Panc1 (cell line): ENCODE measurements at regions not wholly inside any gene's neighbourhood (a gene's known extent, or its start where the extent isn't known, plus 50 kb on each side); places are given as distances from the start of the nearest gene placed in this dataset.

Source experiments
- ATAC-seq: fragments of 200-7000 bp; cut with Tn5 transposase; 2 replicates; pipeline ENCODE4 v1.9.1; 2020; ENCODE audit warnings: mild to moderate bottlenecking, moderate library complexity
- BruUV-seq: library from RNA; stranded (reverse); fragments of 400-500 nt; replicated peaks from 2 replicates; lab custom pipeline; 2021; lab: Mats Ljungman, UMichigan
- CTCF ChIA-PET: fragments of 300-600 bp; sonication (Branson Sonifier 250); formaldehyde crosslinking; loops from one replicate; lab custom pipeline; 2022; ENCODE audit warnings: antibody characterized with exemption; lab: Charles Lee
- POLR2A ChIA-PET: fragments of 300-600 bp; sonication (Branson Sonifier 250); formaldehyde crosslinking; loops from one replicate; lab custom pipeline; 2022; ENCODE audit warnings: antibody characterized with exemption; lab: Charles Lee
- DNase-seq: peaks from one replicate; pipeline ENCODE4 v3.0.0-alpha.2; 2010; ENCODE audit warnings: low read depth, low spot score
- H3K27ac ChIP-seq: 2 replicates; pipeline ENCODE4 v1.5.1; 2011; ENCODE audit warnings: mild to moderate bottlenecking, low read length, inconsistent platforms
- H3K27me3 ChIP-seq: fragments of 200-500 bp; sonication (Bioruptor generic); 2 replicates; pipeline ENCODE4 v1.6.0; 2014; ENCODE audit warnings: low read length, inconsistent platforms; ENCODE audit not compliant: control insufficient read depth, insufficient read depth
- H3K36me3 ChIP-seq: fragments of 200-500 bp; sonication (Bioruptor generic); 2 replicates; pipeline ENCODE4 v1.5.1; 2014; ENCODE audit warnings: inconsistent platforms, mild to moderate bottlenecking, low read length, moderate library complexity; ENCODE audit not compliant: control insufficient read depth, insufficient read depth
- H3K4me1 ChIP-seq: 2 replicates; pipeline ENCODE4 v1.5.1; 2011; ENCODE audit warnings: inconsistent platforms, mild to moderate bottlenecking, low read length, moderate library complexity; ENCODE audit not compliant: control insufficient read depth, insufficient read depth
- H3K4me3 ChIP-seq, 2 experiments: 2 replicates each; pipeline ENCODE4 v1.5.1; 2011 to 2012; ENCODE audit warnings: low read depth in 2 of 2, low read length in 2 of 2, mild to moderate bottlenecking in 2 of 2, inconsistent platforms in 1 of 2, moderate library complexity in 1 of 2
- H3K9me3 ChIP-seq: fragments of 200-500 bp; sonication (Bioruptor generic); 2 replicates; pipeline ENCODE4 v1.5.1; 2014; ENCODE audit warnings: low read depth, mild to moderate bottlenecking, inconsistent platforms, low read length, moderate library complexity; ENCODE audit not compliant: control insufficient read depth, insufficient read depth
- CTCF ChIP-seq: fragments of 450-650 bp; IDR thresholded peaks from 2 replicates; pipeline ENCODE4 v1.5.1; 2017; ENCODE audit warnings: mild to moderate bottlenecking
- POLR2AphosphoS5 ChIP-seq: IDR thresholded peaks from 2 replicates; pipeline ENCODE4 v1.6.1; 2012; ENCODE audit warnings: mild to moderate bottlenecking, low read depth, low read length, moderate library complexity
- REST ChIP-seq, 2 experiments: IDR thresholded peaks; 2 replicates each; pipeline ENCODE4 v1.6.1; 2011 to 2012; ENCODE audit warnings: low read depth in 2 of 2, control low read depth in 1 of 2, low read length in 1 of 2, mild to moderate bottlenecking in 1 of 2, moderate library complexity in 1 of 2; ENCODE audit not compliant: insufficient read depth in 1 of 2
- SIN3A ChIP-seq: IDR thresholded peaks from 2 replicates; pipeline ENCODE4 v1.6.1; 2012; ENCODE audit warnings: low read depth, mild to moderate bottlenecking, low read length, moderate library complexity, borderline replicate concordance; ENCODE audit not compliant: insufficient read depth
- TCF7L2 ChIP-seq: IDR thresholded peaks from 2 replicates; pipeline ENCODE4 v1.6.1; 2011; ENCODE audit warnings: mild to moderate bottlenecking, low read depth, low read length, inconsistent platforms
- in situ Hi-C: cut with HindIII; loops from 2 replicates; pipeline ENCODE4 v1.10.0; 2016; ENCODE audit warnings: low sequenced_read_pairs, low pct_unique_long_range_greater_than_20kb
- intact Hi-C: fragments of 100-400 bp; cut with micrococcal nuclease; formaldehyde crosslinking; loops from one replicate; pipeline ENCODE4 v1.10.0; 2022; ENCODE audit not compliant: unreplicated experiment

GRCh38 chr2:19256121-19256601, 102.3 kb downstream of the OSR1 start:
- H3K27ac ChIP-seq, result no peak overlapping the region
- no peaks in the 10 kb centered on the region for H3K4me1 ChIP-seq
- no peak overlapping the region for H3K4me3 ChIP-seq
- BruUV-seq, result no TSS peak
- H3K36me3 ChIP-seq, result no peaks in the 10 kb centered on the region
- H3K9me3 ChIP-seq, result peaks cover 3% of the 10 kb centered on the region; the same call in 1 of the 2 replicates
- ChIA-PET CTCF (no interaction called here), POLR2A (no interaction called here)
- ATAC-seq (no peak), DNase-seq (no peak)
- intact Hi-C loops (no loop called here), in situ Hi-C loops (no loop called here)
- no peak for TF ChIP-seq SIN3A
- no peak for TF ChIP-seq TCF7L2
- no peak for TF ChIP-seq CTCF
- no peak for TF ChIP-seq REST (IDR thresholded peaks at IDR 0.05; ENCODE audit: insufficient read depth in 1 of 2, low read depth in 2 of 2, low read length in 1 of 2)
- no peak for TF ChIP-seq POLR2AphosphoS5
- H3K27me3 ChIP-seq, result no peaks in the 10 kb centered on the region

GRCh38 chr2:19255481-19255880, 102.9 kb downstream of the OSR1 start:
- no TSS peak for BruUV-seq
- CTCF ChIA-PET, result no interaction called here
- H3K4me1 ChIP-seq, result no peaks in the 10 kb centered on the region
- no peak for ATAC-seq
- DNase-seq, result no peak
- no peaks in the 10 kb centered on the region for H3K36me3 ChIP-seq
- in situ Hi-C loops (no loop called here), intact Hi-C loops (no loop called here)
- no peaks in the 10 kb centered on the region for H3K27me3 ChIP-seq
- no peak overlapping the region for H3K4me3 ChIP-seq
- TF ChIP-seq SIN3A (no peak), REST (IDR thresholded peaks at IDR 0.05; ENCODE audit: insufficient read depth in 1 of 2, low read depth in 2 of 2, low read length in 1 of 2) (no peak), CTCF (no peak), TCF7L2 (no peak), POLR2AphosphoS5 (no peak)
- H3K9me3 ChIP-seq, result peaks cover 3% of the 10 kb centered on the region; the same call in 1 of the 2 replicates
- no peak overlapping the region for H3K27ac ChIP-seq
- POLR2A ChIA-PET, result no interaction called here
